Heart left ventricle (tissue), 16 donors: ENCODE measurements at regions not wholly inside any gene's neighbourhood (a gene's known extent, or its start where the extent isn't known, plus 50 kb on each side); places are given as distances from the start of the nearest gene placed in this dataset.

Source experiments
- ATAC-seq, 4 donors: fragments of 200-7000 bp; cut with Tn5 transposase; one replicate each; pipeline ENCODE4 v1.9.1; 2020 to 2022; ENCODE audit warnings: moderate library complexity in 4 of 4, mild to moderate bottlenecking in 3 of 4, moderate number of reproducible peaks in 1 of 4
- DNase-seq, 5 donors: peaks; one replicate each; pipeline ENCODE4 v3.0.0-alpha.2; 2020
- H3K27ac ChIP-seq, 12 donors: fragments of 200-600 bp; sonication (generic) in 4 of 12; one replicate each; pipeline versions ENCODE4 v1.5.0 to v1.8.0; 2016 to 2022; ENCODE audit warnings: mild to moderate bottlenecking in 2 of 12
- H3K27me3 ChIP-seq, 9 donors: fragments of 200-600 bp; sonication (generic) in 2 of 9; one replicate each; pipeline versions ENCODE4 v1.5.1 to v1.8.0; 2016 to 2022; ENCODE audit warnings: mild to moderate bottlenecking in 3 of 9
- H3K36me3 ChIP-seq, 9 donors: fragments of 200-600 bp; sonication (generic) in 2 of 9; one replicate each; pipeline versions ENCODE4 v1.5.0 to v1.8.0; 2018 to 2022; ENCODE audit warnings: mild to moderate bottlenecking in 2 of 9
- H3K4me1 ChIP-seq, 12 donors: fragments of 200-600 bp; sonication (generic) in 4 of 12; one replicate each; pipeline versions ENCODE4 v1.5.0 to v1.8.0; 2016 to 2022; ENCODE audit warnings: mild to moderate bottlenecking in 3 of 12
- H3K4me3 ChIP-seq, 12 donors: fragments of 200-600 bp; sonication (generic) in 4 of 12; one replicate each; pipeline versions ENCODE4 v1.5.0 to v1.8.0; 2017 to 2022; ENCODE audit warnings: mild to moderate bottlenecking in 9 of 12, moderate library complexity in 4 of 12
- H3K9me3 ChIP-seq, 12 donors: fragments of 200-600 bp; sonication (generic) in 4 of 12; one replicate each; pipeline versions ENCODE4 v1.5.0 to v1.8.0; 2016 to 2022; ENCODE audit warnings: mild to moderate bottlenecking in 1 of 12
- CTCF ChIP-seq, 12 donors: fragments of 200-600 bp; sonication (generic) in 4 of 12; IDR thresholded peaks; one replicate each; pipeline versions ENCODE4 v1.5.0 to v1.8.0; 2018 to 2022; ENCODE audit warnings: antibody characterized with exemption in 12 of 12, mild to moderate bottlenecking in 5 of 12
- POLR2A ChIP-seq, 2 donors: fragments of 450-650 bp; IDR thresholded peaks; one replicate each; pipeline ENCODE4 v1.6.1; 2017; ENCODE audit warnings: antibody characterized with exemption in 2 of 2, mild to moderate bottlenecking in 2 of 2, moderate library complexity in 2 of 2
- WGBS, 4 donors: extraction: QIAGEN DNeasy Blood & Tissue Kit in 2 of 4; methylation state at CpG; one replicate each; pipeline versions ENCODE4 v1.1.5 to v1.1.7; 2013 to 2018; 5-methylcytosine and 5-hydroxymethylcytosine counted together
- intact Hi-C, 10 donors: fragments of 100-400 bp; cut with DNase I; formaldehyde crosslinking; loops; one replicate each; pipeline versions ENCODE4 v1.11.1 to v1.14.2; 2022
- donor health status: ischemic (EF 13 %, LVEDD 7.1; RV severe dilation, severe dysfunction).
- donor health status: healthy with polysubstance abuse.
- donor health status: DM: no; HTN: yes; CAD: no.
- donor health status: DM: no; HTN: no; CAD: no.
- donor health status: ischemic (EF 25% LVEDD 6.9; RV normal size, moderate dysfunction).
- donor health status: ischemic (EF 25% LVEDD 5.7; RV mildly dilated, moderate dysfunction).
- donor health status: healthy.
- donor health status: DM: yes; HTN: yes; CAD: no.
- donor health status: ischemic (EF 35%, LVEDD 5.7; RV mildly dilated, moderate dysfunction).
- donor health status: nonischemic (EF 11% LVEDD 7.7; RV severe dilation, severe dysfunction).
- donor health status: DM: yes; HTN: yes; CAD: no.
- donor health status: PGD.
- donor health status: ischemic (EF 29% LVEDD 5.4; RV normal size, mild dysfunction).
- donor health status: nonischemic (EF 23%, LVEDD 6.1; RV moderate dilation, normal function).

GRCh38 chr20:6702144-6702543 lies 65.3 kb upstream of the BMP2 start:
- no peak for ATAC-seq
- DNase-seq, result no peak
- Histone ChIP-seq H3K9me3 (no peaks in the 10 kb centered on the region), H3K4me1 (peaks cover 0 to 54% (median 5%) of the 10 kb centered on the region in 12 donors), H3K4me3 (no peak overlapping the region), H3K27ac (no peak overlapping the region), H3K36me3 (no peaks in the 10 kb centered on the region), H3K27me3 (no peaks in the 10 kb centered on the region)
- intact Hi-C loops, result loop anchor here in 1 of 10 donors (10.0 kb wide), 1 partner anchor 57 kb away; no protein-coding TSS in a partner anchor
- TF ChIP-seq CTCF (IDR thresholded peaks at IDR 0.05), result no peak
- no peak for TF ChIP-seq POLR2A (IDR thresholded peaks at IDR 0.05)

GRCh38 chr20:6700563-6701329 lies 66.7 kb upstream of the BMP2 start:
- Histone ChIP-seq H3K27ac (peak overlapping the region in 3 of 12 donors; percentile 17 to 27 (median 25)), H3K9me3 (no peaks in the 10 kb centered on the region), H3K27me3 (no peaks in the 10 kb centered on the region), H3K4me3 (no peak overlapping the region), H3K36me3 (no peaks in the 10 kb centered on the region), H3K4me1 (peaks cover 0 to 54% (median 5%) of the 10 kb centered on the region in 12 donors)
- TF ChIP-seq CTCF (IDR thresholded peaks at IDR 0.05) (no peak), POLR2A (IDR thresholded peaks at IDR 0.05) (no peak)
- ATAC-seq (peak; percentile 29 to 80 (median 62)), DNase-seq (peak in 4 of 5 donors; percentile 47 to 64 (median 54))
- intact Hi-C loops, result loop anchor here in 1 of 10 donors (10.0 kb wide), 1 partner anchor 56 kb away; no protein-coding TSS in a partner anchor
- WGBS, 4 donors, result 39 to 58% (median 46%) methylated on average over 11 of the region's 11 CpGs

- DNase-seq (no peak), ATAC-seq (no peak)
- Histone ChIP-seq H3K4me3 (no peak overlapping the region), H3K27ac (peak overlapping the region in 1 of 12 donors; percentile 25), H3K9me3 (no peaks in the 10 kb centered on the region), H3K27me3 (no peaks in the 10 kb centered on the region), H3K36me3 (no peaks in the 10 kb centered on the region), H3K4me1 (peaks cover 0 to 48% (median 3%) of the 10 kb centered on the region in 12 donors)
- TF ChIP-seq CTCF (IDR thresholded peaks at IDR 0.05), result no peak
- no peak for TF ChIP-seq POLR2A (IDR thresholded peaks at IDR 0.05)
- 41 to 63% (median 59%) methylated on average over 3 of the region's 3 CpGs for WGBS, 4 donors
- intact Hi-C loops, result loop anchor here in 1 of 10 donors (10.0 kb wide), 1 partner anchor 55 kb away; no protein-coding TSS in a partner anchor
These were observed 67.4 kb upstream of the BMP2 start for GRCh38 chr20:6699921-6700562.

- TF ChIP-seq POLR2A (IDR thresholded peaks at IDR 0.05) (no peak), CTCF (IDR thresholded peaks at IDR 0.05) (no peak)
These were observed 68.8 kb upstream of the BMP2 start for GRCh38 chr20:6698723-6699122.

More at GRCh38 chr20:6698723-6699122, 68.8 kb upstream of the BMP2 start:
- Histone ChIP-seq H3K4me1 (peaks cover 0 to 42% (median 0%) of the 10 kb centered on the region in 12 donors), H3K4me3 (no peak overlapping the region), H3K27me3 (no peaks in the 10 kb centered on the region), H3K36me3 (no peaks in the 10 kb centered on the region), H3K27ac (no peak overlapping the region), H3K9me3 (no peaks in the 10 kb centered on the region)
- intact Hi-C loops, result no loop called here
- DNase-seq (no peak), ATAC-seq (no peak)
- WGBS, 4 donors, result 88 to 96% (median 94%) methylated on average over 4 of the region's 4 CpGs
